ENCODE measurements at regions not wholly inside any gene's neighbourhood (a gene's known extent, or its start where the extent isn't known, plus 50 kb on each side); places are given as distances from the start of the nearest gene placed in this dataset.
"Not testable (repeated sequence)": the region's sequence is repeated elsewhere in the genome, so short reads cannot be mapped to it uniquely, and the experiment has no call there.

DNA sequence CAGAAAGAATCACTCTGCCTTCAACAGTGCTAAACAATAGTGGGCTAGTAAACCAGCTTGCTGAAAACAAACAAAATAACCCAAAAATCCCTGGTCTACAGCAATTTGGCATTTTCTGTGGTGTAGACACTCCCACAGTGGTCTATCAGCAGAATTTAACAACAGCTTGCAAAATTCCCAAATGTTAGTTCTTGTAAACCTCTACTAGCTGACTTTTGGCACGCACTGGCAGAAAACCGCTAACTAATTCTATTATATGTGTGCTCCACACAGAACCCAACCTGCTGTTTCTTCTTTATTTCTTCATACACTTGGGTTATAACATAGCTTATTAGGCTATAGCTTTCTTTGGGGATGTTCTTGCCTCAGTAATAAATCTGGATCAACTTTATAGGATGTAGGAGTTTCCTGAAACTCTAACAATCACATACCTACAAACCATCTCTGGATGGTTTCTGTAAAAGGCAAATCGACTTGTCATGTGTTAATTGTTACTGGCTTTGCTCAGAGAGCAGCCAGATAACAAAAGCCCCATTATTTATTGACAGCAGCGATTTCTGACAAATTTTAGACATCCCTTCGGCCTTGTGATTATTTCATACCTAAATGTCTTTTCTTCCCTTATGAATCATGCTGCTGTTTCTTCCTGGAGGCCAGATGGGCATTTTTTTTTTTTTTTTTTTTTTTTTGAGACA lies 82.7 kb upstream of the NAA35 start:
- no peaks in the 10 kb centered on the region for H3K9me3 Mint-ChIP-seq (ENCODE audit: unreplicated experiment)
- ChIA-PET CTCF (interaction anchor here (1.0 kb wide), 1 partner anchor 24 kb away, joined by 3 read pairs; no protein-coding TSS in a partner anchor), POLR2A (no interaction called here)
- DNase-seq (ENCODE audit: unreplicated experiment) = no peak
- no peaks in the 10 kb centered on the region for H3K27me3 Mint-ChIP-seq (ENCODE audit: insufficient read depth, unreplicated experiment)
- no peaks in the 10 kb centered on the region for H3K36me3 Mint-ChIP-seq (ENCODE audit: insufficient read depth, unreplicated experiment)
- TF ChIP-seq, protein P1, sequence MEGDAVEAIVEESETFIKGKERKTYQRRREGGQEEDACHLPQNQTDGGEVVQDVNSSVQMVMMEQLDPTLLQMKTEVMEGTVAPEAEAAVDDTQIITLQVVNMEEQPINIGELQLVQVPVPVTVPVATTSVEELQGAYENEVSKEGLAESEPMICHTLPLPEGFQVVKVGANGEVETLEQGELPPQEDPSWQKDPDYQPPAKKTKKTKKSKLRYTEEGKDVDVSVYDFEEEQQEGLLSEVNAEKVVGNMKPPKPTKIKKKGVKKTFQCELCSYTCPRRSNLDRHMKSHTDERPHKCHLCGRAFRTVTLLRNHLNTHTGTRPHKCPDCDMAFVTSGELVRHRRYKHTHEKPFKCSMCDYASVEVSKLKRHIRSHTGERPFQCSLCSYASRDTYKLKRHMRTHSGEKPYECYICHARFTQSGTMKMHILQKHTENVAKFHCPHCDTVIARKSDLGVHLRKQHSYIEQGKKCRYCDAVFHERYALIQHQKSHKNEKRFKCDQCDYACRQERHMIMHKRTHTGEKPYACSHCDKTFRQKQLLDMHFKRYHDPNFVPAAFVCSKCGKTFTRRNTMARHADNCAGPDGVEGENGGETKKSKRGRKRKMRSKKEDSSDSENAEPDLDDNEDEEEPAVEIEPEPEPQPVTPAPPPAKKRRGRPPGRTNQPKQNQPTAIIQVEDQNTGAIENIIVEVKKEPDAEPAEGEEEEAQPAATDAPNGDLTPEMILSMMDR (IDR thresholded peaks at IDR 0.05; ENCODE audit: unreplicated experiment) = no peak
- intact Hi-C loops (cut with micrococcal nuclease) = no loop called here
- H3K27ac Mint-ChIP-seq (ENCODE audit: low read depth, unreplicated experiment) = no peak overlapping the region
- BruUV-seq (replicated peaks) = no TSS peak
- H3K4me1 Mint-ChIP-seq (ENCODE audit: insufficient read depth, unreplicated experiment) = no peaks in the 10 kb centered on the region
- no peak overlapping the region for H3K4me3 Mint-ChIP-seq (ENCODE audit: unreplicated experiment)

DNA sequence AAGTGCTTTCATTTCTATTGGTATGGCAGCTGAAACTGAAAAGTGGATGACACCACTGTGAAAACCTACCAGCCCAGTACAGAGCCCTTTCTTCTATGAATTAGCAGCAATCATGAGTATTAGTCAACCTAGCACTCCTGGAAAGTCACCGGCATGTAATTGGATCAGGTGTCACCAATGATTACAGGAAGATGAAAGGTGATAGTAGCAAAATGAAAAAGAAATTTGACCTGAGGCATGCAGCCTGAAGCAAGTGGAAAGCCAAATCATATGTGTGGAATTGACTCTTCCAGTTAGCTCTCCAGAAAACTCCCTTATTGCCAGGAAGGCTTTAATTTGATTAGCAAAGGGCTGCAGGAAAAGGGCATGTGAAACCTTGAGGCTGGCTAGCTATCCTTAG lies 81.2 kb upstream of the NAA35 start:
- DNase-seq (ENCODE audit: unreplicated experiment) = no peak
- Mint-ChIP-seq H3K9me3 (ENCODE audit: unreplicated experiment) (no peaks in the 10 kb centered on the region), H3K4me1 (ENCODE audit: insufficient read depth, unreplicated experiment) (no peaks in the 10 kb centered on the region), H3K27ac (ENCODE audit: low read depth, unreplicated experiment) (no peak overlapping the region), H3K27me3 (ENCODE audit: insufficient read depth, unreplicated experiment) (no peaks in the 10 kb centered on the region), H3K4me3 (ENCODE audit: unreplicated experiment) (no peak overlapping the region), H3K36me3 (ENCODE audit: insufficient read depth, unreplicated experiment) (no peaks in the 10 kb centered on the region)
- BruUV-seq (replicated peaks) = no TSS peak
- ChIA-PET POLR2A (interaction anchor here (0.6 to 0.7 kb wide), 2 partner anchors 111 to 852 kb away, joined by 3 read pairs; no protein-coding TSS in a partner anchor), CTCF (interaction anchor here (0.8 kb wide), 1 partner anchor 16 kb away, joined by 4 read pairs; no protein-coding TSS in a partner anchor)
- TF ChIP-seq, protein P1 (IDR thresholded peaks at IDR 0.05; ENCODE audit: unreplicated experiment) = no peak
- intact Hi-C loops (cut with micrococcal nuclease) = no loop called here

DNA sequence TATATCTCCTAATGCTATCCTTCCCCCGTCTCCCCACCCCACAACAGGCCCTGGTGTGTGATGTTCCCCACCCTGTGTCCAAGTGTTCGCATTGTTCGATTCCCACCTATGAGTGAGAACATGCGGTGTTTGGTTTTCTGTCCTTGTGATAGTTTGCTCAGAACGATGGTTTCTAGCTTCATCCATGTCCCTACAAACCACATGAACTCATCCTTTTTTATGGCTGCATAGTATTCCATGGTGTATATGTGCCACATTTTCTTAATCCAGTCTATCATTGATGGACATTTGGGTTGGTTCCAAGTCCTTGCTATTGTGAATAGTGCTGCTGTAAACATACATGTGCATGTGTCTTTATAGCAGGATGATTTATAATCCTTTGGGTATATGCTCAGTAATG lies 79.1 kb upstream of the NAA35 start:
- POLR2A ChIA-PET; intact Hi-C loops (cut with micrococcal nuclease); BruUV-seq (replicated peaks); H3K27me3 Mint-ChIP-seq (ENCODE audit: insufficient read depth, unreplicated experiment); H3K9me3 Mint-ChIP-seq (ENCODE audit: unreplicated experiment); H3K4me1 Mint-ChIP-seq (ENCODE audit: insufficient read depth, unreplicated experiment); CTCF ChIA-PET; H3K27ac Mint-ChIP-seq (ENCODE audit: low read depth, unreplicated experiment); DNase-seq (ENCODE audit: unreplicated experiment); H3K4me3 Mint-ChIP-seq (ENCODE audit: unreplicated experiment); H3K36me3 Mint-ChIP-seq (ENCODE audit: insufficient read depth, unreplicated experiment): not testable (repeated sequence)

DNA sequence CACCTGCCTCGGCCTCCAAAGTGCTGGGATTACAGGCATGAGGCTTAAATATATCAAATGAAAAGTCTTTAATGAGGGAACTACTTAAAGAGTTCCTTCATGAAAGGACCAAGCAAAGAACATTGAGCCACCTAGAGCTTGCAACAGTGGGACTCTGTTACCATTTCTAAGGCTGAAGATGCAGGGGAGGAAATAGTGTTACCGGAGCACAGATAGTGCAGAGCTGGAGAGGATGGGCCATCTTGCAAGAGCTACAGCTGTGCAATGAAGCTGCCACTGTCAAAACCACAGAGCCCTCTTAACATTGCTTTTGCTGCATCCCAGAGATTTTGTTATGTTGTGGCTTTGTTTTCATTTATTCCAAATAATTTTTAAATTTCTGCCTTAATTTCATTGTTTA lies 77.1 kb upstream of the NAA35 start:
- no peaks in the 10 kb centered on the region for H3K36me3 Mint-ChIP-seq (ENCODE audit: insufficient read depth, unreplicated experiment)
- BruUV-seq (replicated peaks) = no TSS peak

More for the DNA sequence above, 77.1 kb upstream of the NAA35 start:
- Mint-ChIP-seq H3K4me1 (ENCODE audit: insufficient read depth, unreplicated experiment) (no peaks in the 10 kb centered on the region), H3K27ac (ENCODE audit: low read depth, unreplicated experiment) (no peak overlapping the region), H3K4me3 (ENCODE audit: unreplicated experiment) (no peak overlapping the region), H3K9me3 (ENCODE audit: unreplicated experiment) (no peaks in the 10 kb centered on the region), H3K27me3 (ENCODE audit: insufficient read depth, unreplicated experiment) (no peaks in the 10 kb centered on the region)
- POLR2A ChIA-PET = no interaction called here
- intact Hi-C loops (cut with micrococcal nuclease) = no loop called here
- DNase-seq (ENCODE audit: unreplicated experiment) = no peak
- TF ChIP-seq, protein P1 (IDR thresholded peaks at IDR 0.05; ENCODE audit: unreplicated experiment) = no peak
- CTCF ChIA-PET = interaction anchor here (0.5 to 0.6 kb wide), 3 partner anchors 21 to 393 kb away, joined by 3 to 4 read pairs (median 3); no protein-coding TSS in a partner anchor

Measured in MCF 10A (cell line).